Astrocyte of the spinal cord (primary cell): ENCODE measurements at regions not wholly inside any gene's neighbourhood (a gene's known extent, or its start where the extent isn't known, plus 50 kb on each side); places are given as distances from the start of the nearest gene placed in this dataset.

Source experiments
- DNase-seq: peaks from one replicate; pipeline ENCODE4 v3.0.0; 2011; ENCODE audit warnings: low read depth, low spot score
- H3K4me3 ChIP-seq: 2 replicates; pipeline ENCODE4 v1.5.1; 2011; ENCODE audit warnings: low read depth, mild to moderate bottlenecking, low read length, moderate library complexity
- CTCF ChIP-seq: IDR thresholded peaks from 2 replicates; pipeline ENCODE4 v1.5.1; 2012; ENCODE audit warnings: low read depth, mild to moderate bottlenecking, low read length, inconsistent platforms
- in situ Hi-C: cut with HindIII; loops from 2 replicates; pipeline ENCODE4 v1.10.0; 2017; ENCODE audit warnings: low sequenced_read_pairs

DNA sequence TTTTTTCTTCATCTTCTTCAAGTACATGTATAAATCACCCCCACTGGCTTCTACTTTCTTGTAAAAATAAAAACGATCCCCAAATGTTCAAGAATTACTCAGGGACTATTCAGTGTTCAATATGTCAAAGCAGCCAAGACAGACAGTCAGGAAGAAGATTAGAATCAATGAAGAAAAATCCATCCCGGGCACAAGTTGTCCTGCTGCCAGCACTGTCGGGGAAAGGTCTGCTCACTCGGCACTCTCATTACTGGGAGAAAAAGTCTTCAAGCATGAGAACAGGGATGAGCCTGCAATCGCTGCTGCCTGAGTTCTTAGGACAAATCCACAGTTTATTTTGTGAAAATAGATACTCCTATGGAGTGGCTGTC lies 482.8 kb upstream of the KLHL29 start:
- DNase-seq = no peak
- no peak for TF ChIP-seq CTCF
- in situ Hi-C loops = no loop called here
- H3K4me3 ChIP-seq = no peak overlapping the region

DNA sequence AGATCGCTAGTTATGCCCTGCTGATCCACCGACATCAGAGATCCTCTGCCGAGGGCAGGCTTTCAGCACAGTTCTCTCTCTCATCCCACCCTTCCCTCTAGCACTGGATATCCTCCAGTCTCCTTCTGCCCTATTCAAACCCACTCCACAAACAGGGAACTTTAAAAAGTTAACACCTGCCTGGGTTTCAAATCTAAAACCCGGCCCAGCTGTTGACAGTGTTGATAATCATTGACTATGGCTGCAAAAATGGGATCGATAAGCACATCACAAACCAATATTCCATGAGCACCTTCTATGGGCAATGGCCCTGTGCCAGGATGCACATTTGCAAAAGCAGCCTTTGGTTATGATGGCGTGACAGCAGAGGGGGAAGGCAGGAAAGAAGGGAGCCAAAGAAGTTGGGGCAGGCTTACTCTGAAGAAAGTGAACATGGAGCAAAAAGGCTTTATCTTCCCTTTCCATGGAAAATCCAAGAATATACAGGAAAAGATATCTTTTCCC lies 482.3 kb upstream of the KLHL29 start:
- TF ChIP-seq CTCF = no peak
- H3K4me3 ChIP-seq = no peak overlapping the region
- DNase-seq = no peak
- in situ Hi-C loops = no loop called here

GRCh38 chr2:22903616-22904015 lies 481.4 kb upstream of the KLHL29 start:
- no peak for TF ChIP-seq CTCF
- H3K4me3 ChIP-seq = no peak overlapping the region
- in situ Hi-C loops = no loop called here
- DNase-seq = no peak

DNA sequence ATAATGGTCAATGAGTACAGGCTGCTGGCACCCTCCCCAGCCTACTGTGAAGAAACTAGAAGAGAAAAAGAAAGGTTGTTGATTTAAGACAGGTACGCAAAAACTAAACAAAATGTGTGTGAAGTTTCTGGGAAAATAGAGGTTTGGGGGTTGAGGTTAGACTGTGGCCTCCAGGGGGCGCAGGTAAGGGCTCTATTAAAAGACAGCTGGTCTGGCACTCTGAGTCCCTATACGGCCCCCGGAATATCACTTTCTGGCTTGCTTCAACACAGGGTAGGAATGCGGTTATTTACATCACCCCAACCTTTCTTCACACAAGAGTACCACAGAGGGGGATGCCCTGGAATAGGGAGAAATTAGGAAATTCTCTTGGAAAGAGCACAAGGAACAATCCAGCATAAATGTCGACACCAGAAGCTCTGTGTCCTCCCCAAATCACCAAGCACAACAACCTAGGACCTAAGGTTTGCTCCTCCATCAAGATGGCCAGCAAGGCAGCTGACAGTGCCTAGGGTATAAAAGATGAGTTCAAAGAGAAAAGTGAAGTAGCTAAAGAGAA lies 480.8 kb upstream of the KLHL29 start:
- no peak overlapping the region for H3K4me3 ChIP-seq
- in situ Hi-C loops = no loop called here
- TF ChIP-seq CTCF = no peak
- DNase-seq = no peak

DNA sequence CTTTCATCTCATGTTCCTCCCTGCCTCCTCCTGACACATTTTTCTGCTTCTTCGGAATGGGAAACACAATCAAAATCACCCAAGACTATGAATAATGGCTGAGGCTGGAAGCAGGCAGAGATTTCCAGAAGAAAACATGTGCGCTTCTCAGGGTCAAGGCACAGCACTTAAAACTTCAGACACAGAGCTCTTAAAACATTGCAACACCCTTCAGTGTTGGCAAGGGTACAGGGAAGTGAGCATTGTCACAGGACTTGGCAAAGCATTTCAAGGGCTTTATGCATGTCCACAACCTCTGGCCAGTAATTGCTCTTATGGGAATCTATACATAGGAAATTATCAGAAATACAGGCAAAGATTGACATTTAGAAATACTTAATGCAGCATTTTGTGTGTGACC lies 477.6 kb upstream of the KLHL29 start:
- in situ Hi-C loops = no loop called here
- TF ChIP-seq CTCF = no peak
- DNase-seq = no peak
- H3K4me3 ChIP-seq = no peak overlapping the region

DNA sequence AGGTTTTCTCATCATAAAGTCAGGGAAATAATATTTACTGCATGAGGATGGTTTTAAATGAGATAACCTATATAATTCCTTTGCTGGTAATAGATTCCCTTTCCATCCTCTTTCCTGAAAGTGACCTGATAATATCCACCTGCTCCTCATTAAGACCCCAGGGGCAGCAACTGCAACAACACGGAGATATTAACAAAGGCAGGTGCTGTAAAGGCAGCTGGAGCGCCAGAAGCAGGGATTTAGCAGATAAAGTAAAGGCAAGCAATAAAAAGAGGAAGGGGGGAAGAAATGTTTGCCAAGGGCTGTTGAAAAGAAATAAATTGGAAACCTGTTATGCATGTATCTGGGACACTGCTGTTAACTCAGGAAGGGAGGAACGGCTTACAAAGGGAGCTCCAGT lies 472.6 kb upstream of the KLHL29 start:
- H3K4me3 ChIP-seq = no peak overlapping the region
- in situ Hi-C loops = no loop called here
- TF ChIP-seq CTCF = no peak
- no peak for DNase-seq

GRCh38 chr2:22929998-22930397 lies 455.0 kb upstream of the KLHL29 start:
- in situ Hi-C loops = no loop called here
- H3K4me3 ChIP-seq = no peak overlapping the region
- no peak for DNase-seq
- no peak for TF ChIP-seq CTCF
